HG02943 (cell line): ENCODE measurements at regions not wholly inside any gene's neighbourhood (a gene's known extent, or its start where the extent isn't known, plus 50 kb on each side); places are given as distances from the start of the nearest gene placed in this dataset.
"Not testable (repeated sequence)": the region's sequence is repeated elsewhere in the genome, so short reads cannot be mapped to it uniquely, and the experiment has no call there.

ENCODE experiments used
- ATAC-seq: cut with Tn5 transposase; IDR thresholded peaks from one replicate; pipeline ENCODE4 v1.9.1; 2021; ENCODE audit warnings: mild to moderate bottlenecking, low read depth, moderate library complexity; ENCODE audit not compliant: unreplicated experiment

GRCh38 chr21:28391938-28392849, 600.5 kb downstream of the LTN1 start:
- no peak for ATAC-seq

- no peak for ATAC-seq
Measured at GRCh38 chr21:28387220-28387619, 605.5 kb downstream of the LTN1 start.

DNA sequence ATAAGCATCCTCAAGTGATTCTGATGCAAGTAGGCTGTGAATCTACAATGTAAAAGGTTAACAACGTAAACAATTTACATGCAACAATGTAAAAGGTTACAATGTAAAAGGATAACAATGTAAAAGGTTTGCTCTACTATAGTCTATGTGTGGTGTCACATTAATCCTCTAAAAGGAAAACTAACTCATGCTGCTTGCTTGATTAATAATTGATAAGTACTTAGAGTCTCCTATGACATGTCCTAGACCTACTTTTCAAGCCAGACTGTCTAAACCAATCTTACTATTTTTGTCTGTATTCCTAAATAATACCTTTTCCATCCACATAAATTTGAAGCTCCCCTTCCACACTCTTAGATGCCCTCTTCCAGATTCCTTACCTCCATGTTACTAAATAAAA, 606.8 kb downstream of the LTN1 start:
- no peak for ATAC-seq

- not testable (repeated sequence) for ATAC-seq
Measured at GRCh38 chr21:28381000-28381745, 611.5 kb downstream of the LTN1 start.

DNA sequence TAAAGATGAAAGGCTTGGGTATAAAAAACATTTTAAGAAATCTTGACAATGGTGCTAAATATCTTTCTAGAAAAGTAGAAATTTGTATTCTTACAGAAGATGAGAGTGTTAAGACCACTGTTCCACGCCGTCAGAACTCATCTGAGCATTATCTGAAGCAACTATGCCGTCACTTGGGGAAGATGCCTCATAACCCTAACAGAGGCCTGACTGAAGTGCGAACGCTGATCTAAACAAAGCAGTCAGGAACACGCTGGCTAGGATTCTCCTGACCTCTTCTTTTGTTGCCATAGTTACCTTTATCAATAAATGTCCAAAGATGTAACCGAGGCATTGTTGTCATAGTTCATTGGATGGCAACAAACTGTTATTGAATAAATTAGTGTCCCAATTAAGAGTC, 612.4 kb downstream of the LTN1 start:
- no peak for ATAC-seq

DNA sequence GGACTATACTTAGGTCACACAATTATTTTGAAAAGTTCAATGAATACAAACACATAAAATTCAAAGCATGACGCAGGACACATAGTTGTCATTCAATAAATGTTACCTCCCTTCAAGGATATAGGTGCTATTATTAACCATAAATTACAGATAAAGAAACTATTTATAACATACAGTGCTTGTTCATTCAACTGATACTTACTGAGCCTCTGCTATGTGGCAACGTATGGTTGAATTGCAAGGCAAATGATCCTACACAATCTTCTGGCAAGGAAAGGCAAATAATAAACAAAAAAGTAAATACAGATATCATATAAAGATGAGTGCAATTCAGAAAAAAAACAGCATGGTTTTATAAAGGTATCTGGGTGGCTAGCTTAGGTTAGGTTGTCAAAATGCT, 614.7 kb downstream of the LTN1 start:
- no peak for ATAC-seq

- ATAC-seq: no peak
Measured at GRCh38 chr21:28375708-28376385, 616.8 kb downstream of the LTN1 start.

GRCh38 chr21:28374881-28375280, 617.8 kb downstream of the LTN1 start:
- no peak for ATAC-seq

GRCh38 chr21:28371713-28372112, 621.0 kb downstream of the LTN1 start:
- ATAC-seq: no peak

GRCh38 chr21:28359300-28359699, 633.4 kb downstream of the LTN1 start:
- no peak for ATAC-seq

DNA sequence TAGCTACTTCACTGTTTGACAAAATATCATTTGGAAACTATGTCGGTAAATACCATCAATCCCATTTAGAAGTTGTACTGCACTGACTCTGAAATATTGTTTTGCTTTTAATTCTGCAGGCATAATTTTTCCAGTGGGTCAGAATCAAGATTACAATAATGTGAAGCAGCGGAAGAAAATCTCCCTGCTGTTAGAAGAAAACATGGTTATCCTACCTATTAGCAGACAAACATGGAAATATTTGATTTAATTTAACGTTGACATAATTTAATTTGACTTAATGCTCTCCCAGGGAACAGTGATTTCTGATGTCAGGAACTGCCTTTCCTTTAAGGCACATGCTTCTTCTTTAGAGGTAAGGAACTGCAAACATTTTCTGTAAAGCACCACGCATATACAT, 634.0 kb downstream of the LTN1 start:
- ATAC-seq: no peak

DNA sequence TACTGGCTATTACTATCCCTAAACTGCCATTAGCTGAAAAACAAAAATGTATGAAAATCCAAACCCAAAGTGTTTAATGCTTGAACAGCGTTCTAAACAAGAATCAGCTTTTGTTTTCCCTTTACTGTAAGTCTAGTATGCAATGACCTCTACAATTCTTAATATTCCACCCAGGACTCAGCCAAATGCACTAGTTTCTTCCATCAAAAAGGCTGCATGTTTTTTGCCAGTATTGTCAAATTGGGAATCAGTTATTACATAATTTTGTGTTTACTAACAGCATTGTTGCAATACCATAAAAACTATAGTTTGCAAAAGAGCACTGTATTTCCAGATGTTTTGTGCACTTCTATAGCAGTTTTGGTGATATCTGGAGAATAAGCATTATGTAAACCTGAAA, 634.5 kb downstream of the LTN1 start:
- ATAC-seq: no peak

- ATAC-seq: no peak
Measured at GRCh38 chr21:28357743-28358142, 634.9 kb downstream of the LTN1 start.

- ATAC-seq: no peak
Measured at GRCh38 chr21:28356422-28356821, 636.3 kb downstream of the LTN1 start.

DNA sequence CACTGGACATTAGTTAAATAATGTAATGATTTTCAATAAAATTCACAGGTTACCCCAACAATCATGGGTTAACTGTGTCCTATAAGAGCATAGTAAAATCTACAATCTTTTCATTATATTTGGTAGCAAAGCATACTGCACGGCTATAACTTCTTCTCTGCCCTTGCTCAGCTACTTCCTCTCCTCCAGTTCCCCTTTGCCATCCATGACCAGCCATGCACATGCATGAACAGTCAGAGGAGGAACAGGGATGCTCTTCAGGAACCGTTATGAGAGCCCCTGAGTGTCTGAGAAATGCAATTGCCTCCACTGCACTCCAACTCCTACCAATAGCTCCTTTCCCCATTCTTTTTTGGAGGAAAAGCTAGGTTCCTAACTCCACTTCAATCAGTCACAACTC, 646.7 kb downstream of the LTN1 start:
- ATAC-seq: no peak

DNA sequence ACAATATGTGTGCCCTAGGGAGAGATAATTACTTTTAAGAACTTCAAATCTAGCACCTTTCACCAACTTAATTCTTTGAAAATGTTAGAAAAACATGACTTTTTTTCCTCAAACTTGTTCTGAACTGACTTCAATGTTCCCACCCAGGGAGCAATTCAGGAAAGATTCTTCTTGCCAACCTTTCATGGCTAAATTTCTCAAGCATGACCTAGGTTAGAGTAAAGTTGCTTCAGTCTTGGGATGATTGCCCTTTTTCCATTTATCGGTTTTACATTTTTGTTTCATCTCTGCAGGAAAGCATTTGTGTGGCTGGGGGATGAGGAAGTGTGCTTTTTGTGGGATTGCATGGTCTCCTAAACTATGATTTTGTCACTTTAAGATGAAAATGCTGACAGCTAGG, 647.7 kb downstream of the LTN1 start:
- ATAC-seq: no peak

GRCh38 chr21:28342212-28342810, 650.4 kb downstream of the LTN1 start:
- no peak for ATAC-seq

DNA sequence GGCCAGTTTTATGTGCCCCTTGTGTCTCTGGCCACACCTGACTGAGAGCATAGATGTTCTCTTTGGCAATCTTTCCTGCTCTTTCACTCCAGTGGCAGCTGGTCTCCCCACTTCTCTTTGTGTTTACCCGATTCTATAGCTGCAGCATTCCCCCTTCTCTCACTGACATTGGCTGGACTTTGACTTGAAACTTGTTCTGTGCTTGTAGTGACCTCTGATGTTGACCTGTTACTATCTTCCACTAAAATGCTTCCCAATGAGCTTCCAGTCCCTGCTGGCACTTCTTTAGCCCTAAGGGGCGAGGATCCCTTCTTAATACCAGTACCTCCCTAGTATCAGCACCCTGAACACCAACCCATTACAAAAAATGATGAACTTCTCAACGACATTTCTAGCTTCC, 653.3 kb downstream of the LTN1 start:
- no peak for ATAC-seq

- ATAC-seq: no peak
Measured at GRCh38 chr21:28338701-28339305, 653.9 kb downstream of the LTN1 start.

DNA sequence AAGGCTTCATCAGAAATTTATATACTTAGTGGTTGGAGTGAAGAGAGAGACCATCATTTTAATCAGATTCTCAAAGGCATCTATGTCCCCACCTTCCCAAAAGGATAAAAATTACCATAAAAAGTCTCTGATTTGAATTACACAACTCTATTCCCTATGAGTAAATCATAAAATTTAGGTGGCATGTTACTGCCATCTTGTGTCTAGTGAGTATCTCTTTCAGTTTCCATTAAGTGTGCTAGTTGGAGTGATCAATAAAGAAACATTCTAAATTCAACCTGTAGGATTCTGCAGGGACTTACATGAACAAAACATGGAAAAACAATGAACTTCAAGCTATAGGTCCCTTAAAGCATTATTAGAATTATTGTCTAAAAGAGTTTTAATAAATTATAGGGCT, 655.4 kb downstream of the LTN1 start:
- ATAC-seq: no peak
